ENCODE measurements at regions not wholly inside any gene's neighbourhood (a gene's known extent, or its start where the extent isn't known, plus 50 kb on each side); places are given as distances from the start of the nearest gene placed in this dataset.

- peak in 1 of 6 donors; percentile 39 for DNase-seq (ENCODE audit: low read depth in 4 of 6, low spot score in 6 of 6)
- Histone ChIP-seq H3K27ac (ENCODE audit: low read depth, low read length) (no peak overlapping the region), H3K4me3 (ENCODE audit: low read depth, low read length) (no peak overlapping the region), H3K27me3 (ENCODE audit: control insufficient read depth, insufficient read depth, low read length) (no peaks in the 10 kb centered on the region), H3K9me3 (ENCODE audit: control insufficient read depth, insufficient read depth, low read length) (peaks cover 2% of the 10 kb centered on the region), H3K36me3 (ENCODE audit: control insufficient read depth, insufficient read depth, low read length) (no peaks in the 10 kb centered on the region), H3K4me1 (ENCODE audit: control insufficient read depth, insufficient read depth, low read length) (no peaks in the 10 kb centered on the region)
- 71% methylated on average over 3 of the region's 4 CpGs for WGBS (ENCODE audit: insufficient coverage)
Observed at GRCh38 chr20:5434116-5434515, 117.4 kb upstream of the PROKR2 start.

DNA sequence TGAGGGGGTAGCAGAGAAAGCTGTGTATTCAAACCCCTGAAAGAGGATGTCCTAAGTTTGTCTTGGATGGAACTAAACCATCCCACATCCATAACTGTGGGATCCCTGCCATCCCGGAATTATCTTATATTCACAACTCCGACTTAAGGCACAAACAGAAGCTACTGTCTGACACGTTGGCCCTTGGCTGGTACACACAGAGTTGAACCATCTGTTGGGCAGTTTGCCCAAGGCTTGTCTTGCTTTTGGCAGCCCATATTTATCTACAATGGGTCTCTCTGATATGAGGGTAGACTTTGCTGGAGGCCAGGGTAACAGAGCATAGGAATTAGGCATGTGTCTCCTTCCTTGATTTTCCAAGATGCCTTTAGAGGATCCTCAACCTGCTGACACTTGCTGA is 116.6 kb upstream of the PROKR2 start:
- no peak overlapping the region for H3K27ac ChIP-seq (ENCODE audit: low read depth, low read length)
- WGBS (ENCODE audit: insufficient coverage) = 100% methylated on average over 1 of the region's 3 CpGs
- peak in 2 of 6 donors; percentile 9 to 97 for DNase-seq (ENCODE audit: low read depth in 4 of 6, low spot score in 6 of 6)

DNA sequence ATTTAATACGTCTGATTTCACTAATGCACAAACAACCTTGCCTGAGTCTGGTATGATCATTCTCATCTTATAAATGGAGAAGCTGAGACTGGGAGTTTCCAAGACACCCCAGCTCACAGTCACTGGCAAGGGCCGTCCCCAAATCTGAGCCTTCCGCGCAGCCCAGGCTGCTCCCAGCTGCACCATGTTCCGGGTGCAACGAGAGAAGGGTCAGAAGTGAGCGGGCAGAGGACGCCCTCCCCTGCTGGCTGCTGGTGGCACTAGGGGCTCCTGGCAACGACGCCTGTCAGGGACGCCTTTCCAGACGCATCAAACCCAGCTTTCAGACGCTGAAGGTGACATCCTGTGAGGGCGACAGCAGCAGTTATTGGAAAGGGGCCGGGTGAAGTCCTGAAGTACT is 115.3 kb upstream of the PROKR2 start:
- no peaks in the 10 kb centered on the region for H3K4me1 ChIP-seq (ENCODE audit: control insufficient read depth, insufficient read depth, low read length)
- no peak for DNase-seq (ENCODE audit: low read depth in 4 of 6, low spot score in 6 of 6)

More for the DNA sequence above, 116.6 kb upstream of the PROKR2 start:
- H3K4me3 ChIP-seq (ENCODE audit: low read depth, low read length) = no peak overlapping the region
- peaks cover 2% of the 10 kb centered on the region for H3K9me3 ChIP-seq (ENCODE audit: control insufficient read depth, insufficient read depth, low read length)
- H3K36me3 ChIP-seq (ENCODE audit: control insufficient read depth, insufficient read depth, low read length) = no peaks in the 10 kb centered on the region
- no peaks in the 10 kb centered on the region for H3K27me3 ChIP-seq (ENCODE audit: control insufficient read depth, insufficient read depth, low read length)
- H3K4me1 ChIP-seq (ENCODE audit: control insufficient read depth, insufficient read depth, low read length) = no peaks in the 10 kb centered on the region

GRCh38 chr20:5430670-5431069 is 113.9 kb upstream of the PROKR2 start:
- no peak for DNase-seq (ENCODE audit: low read depth in 4 of 6, low spot score in 6 of 6)
- no CpG with 5 or more reads among the region's 2 CpGs for WGBS (ENCODE audit: insufficient coverage)
- Histone ChIP-seq H3K36me3 (ENCODE audit: control insufficient read depth, insufficient read depth, low read length) (no peaks in the 10 kb centered on the region), H3K27me3 (ENCODE audit: control insufficient read depth, insufficient read depth, low read length) (no peaks in the 10 kb centered on the region), H3K4me1 (ENCODE audit: control insufficient read depth, insufficient read depth, low read length) (no peaks in the 10 kb centered on the region), H3K27ac (ENCODE audit: low read depth, low read length) (no peak overlapping the region), H3K4me3 (ENCODE audit: low read depth, low read length) (no peak overlapping the region), H3K9me3 (ENCODE audit: control insufficient read depth, insufficient read depth, low read length) (no peaks in the 10 kb centered on the region)

More for the DNA sequence above, 115.3 kb upstream of the PROKR2 start:
- 84% methylated on average over 12 of the region's 15 CpGs for WGBS (ENCODE audit: insufficient coverage)
- Histone ChIP-seq H3K9me3 (ENCODE audit: control insufficient read depth, insufficient read depth, low read length) (no peaks in the 10 kb centered on the region), H3K36me3 (ENCODE audit: control insufficient read depth, insufficient read depth, low read length) (no peaks in the 10 kb centered on the region), H3K27me3 (ENCODE audit: control insufficient read depth, insufficient read depth, low read length) (no peaks in the 10 kb centered on the region), H3K4me3 (ENCODE audit: low read depth, low read length) (no peak overlapping the region), H3K27ac (ENCODE audit: low read depth, low read length) (no peak overlapping the region)

DNA sequence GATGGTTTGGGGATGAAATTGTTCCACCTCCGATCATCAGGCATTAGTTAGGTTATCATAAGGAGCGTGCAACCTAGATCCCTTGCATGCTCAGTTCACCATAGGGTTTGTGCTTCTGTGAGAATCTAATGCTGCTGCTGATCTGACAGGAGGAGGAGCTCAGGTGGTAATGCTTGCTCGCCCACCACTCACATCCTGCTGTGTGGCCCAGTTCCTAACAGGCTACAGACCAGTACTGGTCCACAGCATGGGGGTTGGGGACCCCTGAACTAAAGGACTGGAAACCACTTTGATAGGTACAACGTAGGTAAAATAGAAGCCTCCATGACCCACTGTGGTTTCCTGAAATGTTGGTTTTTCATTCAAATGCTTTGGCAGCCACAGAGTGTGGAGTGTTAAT is 109.3 kb upstream of the PROKR2 start:
- no peak for DNase-seq (ENCODE audit: low read depth in 4 of 6, low spot score in 6 of 6)
- no peaks in the 10 kb centered on the region for H3K36me3 ChIP-seq (ENCODE audit: control insufficient read depth, insufficient read depth, low read length)
- H3K27ac ChIP-seq (ENCODE audit: low read depth, low read length) = no peak overlapping the region
- no peak overlapping the region for H3K4me3 ChIP-seq (ENCODE audit: low read depth, low read length)
- WGBS (ENCODE audit: insufficient coverage) = 98% methylated on average over 3 of the region's 4 CpGs
- H3K27me3 ChIP-seq (ENCODE audit: control insufficient read depth, insufficient read depth, low read length) = no peaks in the 10 kb centered on the region
- no peaks in the 10 kb centered on the region for H3K9me3 ChIP-seq (ENCODE audit: control insufficient read depth, insufficient read depth, low read length)
- H3K4me1 ChIP-seq (ENCODE audit: control insufficient read depth, insufficient read depth, low read length) = no peaks in the 10 kb centered on the region

DNA sequence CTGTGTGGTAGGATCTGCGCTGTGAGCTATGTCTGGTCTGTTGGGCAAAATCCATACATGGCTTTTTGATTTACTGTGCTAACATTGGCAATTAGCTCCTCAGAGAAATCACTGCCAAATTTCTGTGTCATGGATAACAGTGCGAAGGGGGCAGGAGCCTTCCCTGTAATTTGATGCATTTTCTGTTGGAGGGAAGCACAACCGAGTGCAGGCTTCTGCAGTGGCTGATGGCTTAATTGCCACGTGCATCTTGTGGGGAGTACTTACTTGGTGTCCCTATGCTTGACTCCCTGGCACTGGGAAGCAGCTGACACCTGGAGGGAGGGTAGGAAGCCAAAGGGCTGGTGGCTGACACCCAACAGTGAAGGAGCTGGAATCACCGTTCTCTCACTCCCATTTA is 99.3 kb upstream of the PROKR2 start:
- H3K4me3 ChIP-seq (ENCODE audit: low read depth, low read length) = no peak overlapping the region
- H3K36me3 ChIP-seq (ENCODE audit: control insufficient read depth, insufficient read depth, low read length) = no peaks in the 10 kb centered on the region
- WGBS (ENCODE audit: insufficient coverage) = 45% methylated on average over 5 of the region's 5 CpGs
- peak in 1 of 6 donors; percentile 63 for DNase-seq (ENCODE audit: low read depth in 4 of 6, low spot score in 6 of 6)
- H3K27me3 ChIP-seq (ENCODE audit: control insufficient read depth, insufficient read depth, low read length) = no peaks in the 10 kb centered on the region
- no peak overlapping the region for H3K27ac ChIP-seq (ENCODE audit: low read depth, low read length)
- H3K4me1 ChIP-seq (ENCODE audit: control insufficient read depth, insufficient read depth, low read length) = no peaks in the 10 kb centered on the region
- H3K9me3 ChIP-seq (ENCODE audit: control insufficient read depth, insufficient read depth, low read length) = no peaks in the 10 kb centered on the region

- H3K4me3 ChIP-seq (ENCODE audit: low read depth, low read length) = no peak overlapping the region
- no peaks in the 10 kb centered on the region for H3K4me1 ChIP-seq (ENCODE audit: control insufficient read depth, insufficient read depth, low read length)
- H3K27me3 ChIP-seq (ENCODE audit: control insufficient read depth, insufficient read depth, low read length) = no peaks in the 10 kb centered on the region
- no peak for DNase-seq (ENCODE audit: low read depth in 4 of 6, low spot score in 6 of 6)
- H3K27ac ChIP-seq (ENCODE audit: low read depth, low read length) = no peak overlapping the region
- 100% methylated on average over 2 of the region's 3 CpGs for WGBS (ENCODE audit: insufficient coverage)
- no peaks in the 10 kb centered on the region for H3K36me3 ChIP-seq (ENCODE audit: control insufficient read depth, insufficient read depth, low read length)
- no peaks in the 10 kb centered on the region for H3K9me3 ChIP-seq (ENCODE audit: control insufficient read depth, insufficient read depth, low read length)
Observed at GRCh38 chr20:5413394-5413793, 96.6 kb upstream of the PROKR2 start.

DNA sequence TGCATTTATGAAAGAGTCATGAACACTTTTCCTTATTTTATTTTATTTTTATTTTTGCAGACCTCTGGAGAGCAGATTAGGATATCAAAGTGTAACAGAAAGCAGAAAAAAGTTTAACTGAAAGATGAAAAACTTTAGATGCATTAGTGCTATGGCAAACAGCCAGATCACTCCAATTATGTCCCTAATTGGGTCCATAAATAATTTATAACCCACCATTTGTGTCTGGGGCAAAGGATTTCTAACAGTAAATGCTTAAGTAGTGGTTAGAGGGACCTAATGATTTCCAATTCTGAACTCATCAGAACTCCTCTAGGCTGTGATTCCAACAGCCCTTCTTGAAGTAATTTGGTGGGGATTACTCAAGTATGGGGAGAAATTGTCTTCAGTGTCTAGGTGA is 93.7 kb upstream of the PROKR2 start:
- Histone ChIP-seq H3K27me3 (ENCODE audit: control insufficient read depth, insufficient read depth, low read length) (no peaks in the 10 kb centered on the region), H3K4me3 (ENCODE audit: low read depth, low read length) (no peak overlapping the region), H3K4me1 (ENCODE audit: control insufficient read depth, insufficient read depth, low read length) (no peaks in the 10 kb centered on the region), H3K9me3 (ENCODE audit: control insufficient read depth, insufficient read depth, low read length) (no peaks in the 10 kb centered on the region), H3K36me3 (ENCODE audit: control insufficient read depth, insufficient read depth, low read length) (no peaks in the 10 kb centered on the region), H3K27ac (ENCODE audit: low read depth, low read length) (no peak overlapping the region)
- peak in 2 of 6 donors; percentile 28 to 62 for DNase-seq (ENCODE audit: low read depth in 4 of 6, low spot score in 6 of 6)

DNA sequence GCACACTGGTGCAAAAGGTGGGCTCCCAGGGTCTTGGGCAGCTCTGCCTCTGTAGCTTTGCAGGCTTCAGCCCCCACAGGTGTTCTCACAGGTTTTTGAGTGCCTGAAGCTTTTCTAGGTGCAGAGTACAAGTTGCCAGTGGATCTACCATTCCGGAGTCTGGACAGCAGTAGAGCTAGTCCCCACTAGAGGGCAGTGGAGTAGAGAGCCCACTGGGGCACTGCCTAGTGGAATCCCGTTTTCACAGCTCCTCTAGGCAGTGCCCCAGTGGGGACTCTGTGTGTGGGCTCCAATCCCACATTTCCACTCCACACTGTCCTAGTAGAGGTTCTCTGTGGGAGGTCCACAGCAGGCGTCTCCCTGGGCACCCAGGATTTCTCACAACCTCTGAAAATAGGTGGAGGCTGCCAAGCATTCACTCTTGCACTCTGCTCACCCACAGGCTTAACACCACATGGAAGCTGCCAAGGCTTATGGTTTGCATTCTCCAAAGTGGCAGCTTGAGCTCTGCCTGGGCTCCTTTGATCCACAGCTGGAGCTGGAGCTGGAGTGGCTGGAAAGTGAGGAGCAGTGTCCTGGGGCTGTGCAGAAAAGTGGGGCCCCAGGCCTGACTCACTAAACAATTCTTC is 86.3 kb upstream of the PROKR2 start:
- Histone ChIP-seq H3K27me3 (ENCODE audit: control insufficient read depth, insufficient read depth, low read length) (no peaks in the 10 kb centered on the region), H3K4me3 (ENCODE audit: low read depth, low read length) (no peak overlapping the region), H3K4me1 (ENCODE audit: control insufficient read depth, insufficient read depth, low read length) (no peaks in the 10 kb centered on the region), H3K36me3 (ENCODE audit: control insufficient read depth, insufficient read depth, low read length) (no peaks in the 10 kb centered on the region), H3K27ac (ENCODE audit: low read depth, low read length) (no peak overlapping the region), H3K9me3 (ENCODE audit: control insufficient read depth, insufficient read depth, low read length) (no peaks in the 10 kb centered on the region)
- WGBS (ENCODE audit: insufficient coverage) = 21% methylated on average over 3 of the region's 3 CpGs
- no peak for DNase-seq (ENCODE audit: low read depth in 4 of 6, low spot score in 6 of 6)

GRCh38 chr20:5401277-5401875 is 84.6 kb upstream of the PROKR2 start:
- H3K4me3 ChIP-seq (ENCODE audit: low read depth, low read length) = no peak overlapping the region
- no peaks in the 10 kb centered on the region for H3K9me3 ChIP-seq (ENCODE audit: control insufficient read depth, insufficient read depth, low read length)
- H3K36me3 ChIP-seq (ENCODE audit: control insufficient read depth, insufficient read depth, low read length) = no peaks in the 10 kb centered on the region
- H3K4me1 ChIP-seq (ENCODE audit: control insufficient read depth, insufficient read depth, low read length) = no peaks in the 10 kb centered on the region
- no CpG with 5 or more reads among the region's 2 CpGs for WGBS (ENCODE audit: insufficient coverage)
- no peak overlapping the region for H3K27ac ChIP-seq (ENCODE audit: low read depth, low read length)
- no peaks in the 10 kb centered on the region for H3K27me3 ChIP-seq (ENCODE audit: control insufficient read depth, insufficient read depth, low read length)
- peak in 2 of 6 donors; percentile 70 to 75 for DNase-seq (ENCODE audit: low read depth in 4 of 6, low spot score in 6 of 6)

Data from spinal cord (tissue), 9 donors.